Non-pigmented ciliary epithelial cell (primary cell): ENCODE measurements at regions not wholly inside any gene's neighbourhood (a gene's known extent, or its start where the extent isn't known, plus 50 kb on each side); places are given as distances from the start of the nearest gene placed in this dataset.

Experiments
- DNase-seq: peaks from one replicate; pipeline ENCODE4 v3.0.0-alpha.2; 2010; ENCODE audit warnings: low read depth

GRCh38 chr17:70021726-70022125, 53.3 kb upstream of the KCNJ16 start:
- DNase-seq = no peak

GRCh38 chr17:70022175-70022574, 52.9 kb upstream of the KCNJ16 start:
- DNase-seq = no peak

- DNase-seq = no peak
Observed at GRCh38 chr17:70024253-70024652, 50.8 kb upstream of the KCNJ16 start.
